NK-92 treated with Interleukin-12 subunit alpha and Interleukin-12 subunit beta, amount 100 ng/mL, for 24 hours (cell line): ENCODE measurements at regions not wholly inside any gene's neighbourhood (a gene's known extent, or its start where the extent isn't known, plus 50 kb on each side); places are given as distances from the start of the nearest gene placed in this dataset.
A peak's percentile ranks its signal among the peaks of the same experiment; 100 is the strongest.

ENCODE experiments used
- DNase-seq: peaks from one replicate; lab custom pipeline; 2025; lab: John Stamatoyannopoulos, UW

- DNase-seq = no peak
Measured at GRCh38 chr1:94734963-94735901, 84.9 kb upstream of the SLC44A3 start.

- no peak for DNase-seq
Measured at GRCh38 chr1:94731891-94732290, 88.3 kb upstream of the SLC44A3 start.

GRCh38 chr1:94730450-94730849, 89.7 kb upstream of the SLC44A3 start:
- DNase-seq = no peak

GRCh38 chr1:94729267-94729666, 90.9 kb upstream of the SLC44A3 start:
- DNase-seq = no peak

GRCh38 chr1:94727846-94728715, 92.1 kb upstream of the SLC44A3 start:
- DNase-seq = no peak

GRCh38 chr1:94726981-94727685, 93.0 kb upstream of the SLC44A3 start:
- no peak for DNase-seq

GRCh38 chr1:94725566-94725965, 94.6 kb upstream of the SLC44A3 start:
- no peak for DNase-seq

- no peak for DNase-seq
Measured at GRCh38 chr1:94723894-94724293, 96.3 kb upstream of the SLC44A3 start.

- no peak for DNase-seq
Measured at GRCh38 chr1:94723463-94723862, 96.7 kb upstream of the SLC44A3 start.

- DNase-seq = no peak
Measured at GRCh38 chr1:94722181-94722580, 98.0 kb upstream of the SLC44A3 start.

GRCh38 chr1:94721240-94721639, 98.9 kb upstream of the SLC44A3 start:
- no peak for DNase-seq

- DNase-seq = peak; percentile 7
Measured at GRCh38 chr1:94719926-94720793, 100.0 kb upstream of the SLC44A3 start.

GRCh38 chr1:94716965-94717364, 103.2 kb upstream of the SLC44A3 start:
- no peak for DNase-seq

- no peak for DNase-seq
Measured at GRCh38 chr1:94715321-94715720, 104.8 kb upstream of the SLC44A3 start.

GRCh38 chr1:94714552-94714951, 105.6 kb upstream of the SLC44A3 start:
- no peak for DNase-seq

- no peak for DNase-seq
Measured at GRCh38 chr1:94714152-94714551, 106.0 kb upstream of the SLC44A3 start.

GRCh38 chr1:94713472-94714141, 106.5 kb upstream of the SLC44A3 start:
- no peak for DNase-seq

GRCh38 chr1:94709891-94710581, 110.1 kb upstream of the SLC44A3 start:
- DNase-seq = no peak

GRCh38 chr1:94708811-94709210, 111.3 kb upstream of the SLC44A3 start:
- no peak for DNase-seq

GRCh38 chr1:94708299-94708685, 111.9 kb upstream of the SLC44A3 start:
- DNase-seq = no peak
